T-cell (primary cell): ENCODE measurements at regions not wholly inside any gene's neighbourhood (a gene's known extent, or its start where the extent isn't known, plus 50 kb on each side); places are given as distances from the start of the nearest gene placed in this dataset.

Experiments used
- ATAC-seq, 4 experiments: fragments of 200-7000 bp in 3 of 4; fragments of 150-1000 bp in 1 of 4; cut with Tn5 transposase; replicated peaks in 1 of 4; 1 replicate in 3 of 4; 2 replicates in 1 of 4; pipeline ENCODE4 v1.10.0; 2021; ENCODE audit warnings: moderate library complexity in 3 of 4, mild to moderate bottlenecking in 2 of 4, moderate number of reproducible peaks in 1 of 4
- CTCF ChIA-PET, 2 donors: fragments of 300-600 bp; sonication (Branson Sonifier 250); formaldehyde crosslinking; loops; one replicate each; lab custom pipeline; 2022; ENCODE audit warnings: antibody characterized with exemption in 2 of 2; lab: Charles Lee
- POLR2A ChIA-PET, 2 donors: fragments of 300-600 bp; sonication (Branson Sonifier 250); formaldehyde crosslinking; loops; one replicate each; lab custom pipeline; 2022; ENCODE audit warnings: antibody characterized with exemption in 2 of 2; lab: Charles Lee
- DNase-seq, 35 experiments: peaks; one replicate each; pipeline versions ENCODE4 v3.0.0 to v3.0.0-alpha.2; 2013 to 2023
- H3K27ac ChIP-seq: one replicate; pipeline ENCODE4 v1.5.1; 2013; ENCODE audit warnings: low read length
- H3K27me3 ChIP-seq, 2 experiments: replicated peaks in 1 of 2; 1 replicate in 1 of 2; 2 replicates in 1 of 2; pipeline versions ENCODE4 v1.6.1 to v1.7.0; 2013; ENCODE audit warnings: low read length in 1 of 2, mixed read lengths in 1 of 2; ENCODE audit not compliant: control insufficient read depth in 2 of 2, insufficient read depth in 2 of 2; ENCODE audit errors: extremely low read depth in 1 of 2
- H3K36me3 ChIP-seq, 2 donors: 1 replicate in 1 of 2; 2 replicates in 1 of 2; pipeline versions ENCODE4 v1.6.1 to v1.7.0; 2013; ENCODE audit warnings: low read length in 1 of 2; ENCODE audit not compliant: control insufficient read depth in 2 of 2, insufficient read depth in 1 of 2; ENCODE audit errors: extremely low read depth in 1 of 2
- H3K4me1 ChIP-seq, 2 experiments: 1 replicate in 1 of 2; 2 replicates in 1 of 2; pipeline versions ENCODE4 v1.6.1 to v1.7.0; 2013; ENCODE audit warnings: low read length in 2 of 2, mixed read lengths in 1 of 2; ENCODE audit not compliant: insufficient read depth in 2 of 2, control insufficient read depth in 1 of 2; ENCODE audit errors: extremely low read depth in 1 of 2
- H3K4me3 ChIP-seq, 2 donors: 1 replicate in 1 of 2; 2 replicates in 1 of 2; pipeline versions ENCODE4 v1.5.1 to v1.7.0; 2013; ENCODE audit warnings: mild to moderate bottlenecking in 2 of 2, low read length in 1 of 2, moderate library complexity in 1 of 2; ENCODE audit not compliant: control insufficient read depth in 1 of 2; ENCODE audit errors: extremely low read depth in 1 of 2
- H3K9me3 ChIP-seq: 2 replicates; pipeline ENCODE4 v1.7.0; 2013
- H3K27ac Mint-ChIP-seq, 2 donors: one replicate each; pipeline ENCODE4 v1.8.0; 2020 to 2021; ENCODE audit warnings: mild to moderate bottlenecking in 2 of 2, mixed read lengths in 2 of 2
- H3K27me3 Mint-ChIP-seq, 2 donors: one replicate each; pipeline ENCODE4 v1.8.0; 2021 to 2022; ENCODE audit warnings: mixed read lengths in 2 of 2
- H3K36me3 Mint-ChIP-seq: one replicate; pipeline ENCODE4 v1.8.0; 2021; ENCODE audit warnings: mixed read lengths
- H3K4me1 Mint-ChIP-seq, 3 donors: one replicate each; pipeline ENCODE4 v1.8.0; 2020 to 2022; ENCODE audit warnings: mixed read lengths in 3 of 3, mild to moderate bottlenecking in 1 of 3
- H3K4me3 Mint-ChIP-seq, 3 donors: one replicate each; pipeline ENCODE4 v1.8.0; 2020 to 2022; ENCODE audit warnings: mild to moderate bottlenecking in 3 of 3, mixed read lengths in 3 of 3, moderate library complexity in 3 of 3
- H3K9me3 Mint-ChIP-seq, 3 donors: one replicate each; pipeline ENCODE4 v1.8.0; 2020 to 2022; ENCODE audit warnings: mixed read lengths in 3 of 3
- WGBS: methylation state at CpG from one replicate; pipeline ENCODE4 v1.1.5; 2013; ENCODE audit warnings: missing lambda C conversion rate; ENCODE audit not compliant: insufficient coverage; 5-methylcytosine and 5-hydroxymethylcytosine counted together

DNA sequence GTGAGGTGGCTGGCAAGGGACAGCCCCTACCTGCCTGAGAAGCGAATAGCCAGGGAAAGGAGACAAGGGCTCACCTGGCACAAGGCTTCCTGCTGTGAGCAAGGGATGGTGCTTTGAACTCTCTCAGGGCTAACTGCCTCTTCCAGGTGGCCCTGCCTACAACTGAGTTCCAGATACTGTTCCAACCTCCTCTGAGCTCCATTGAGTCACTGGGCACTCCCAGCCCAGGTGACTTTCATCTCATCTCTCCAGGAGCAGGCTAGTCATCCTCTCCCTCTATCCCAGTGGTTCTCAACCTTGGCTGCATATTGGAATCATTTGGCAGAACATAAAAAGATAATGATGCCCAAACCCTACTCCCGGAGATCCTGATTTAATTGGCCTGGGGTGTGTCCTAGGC is 374.0 kb upstream of the ZFP64 start:
- ATAC-seq = no peak
- CTCF ChIA-PET = no interaction called here
- H3K27ac Mint-ChIP-seq = no peak overlapping the region

DNA sequence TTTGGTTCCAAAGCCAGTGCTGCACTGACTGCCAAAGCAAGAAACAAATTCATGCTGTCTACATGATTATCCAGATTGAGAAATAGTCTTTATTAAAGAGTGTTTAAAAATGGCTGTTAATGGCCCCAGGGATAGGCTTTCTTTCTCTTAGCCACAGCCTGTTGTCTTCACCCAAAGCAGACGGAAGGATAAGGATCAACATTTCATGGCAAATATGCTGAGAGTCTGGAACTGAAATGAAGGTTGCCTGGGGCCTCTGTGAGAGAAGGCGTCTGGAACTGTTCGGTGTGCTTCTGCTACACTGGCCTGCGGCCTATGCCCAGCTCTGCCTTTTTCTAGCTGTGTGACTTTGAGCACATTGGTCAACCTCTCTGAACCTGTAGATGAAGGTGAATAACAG is 373.0 kb upstream of the ZFP64 start:
- Mint-ChIP-seq H3K36me3 (peaks cover 5% of the 10 kb centered on the region), H3K27me3 (peaks cover 0 to 4% of the 10 kb centered on the region in 2 donors), H3K27ac (no peak overlapping the region), H3K4me1 (peaks cover 0 to 9% (median 2%) of the 10 kb centered on the region in 3 donors), H3K9me3 (peaks cover 5 to 14% (median 6%) of the 10 kb centered on the region in 3 donors), H3K4me3 (no peak overlapping the region)
- ATAC-seq (no peak), DNase-seq (no peak)
- H3K4me1 ChIP-seq = no peaks in the 10 kb centered on the region
- WGBS = 90% methylated on average over 2 of the region's 4 CpGs
- H3K27me3 ChIP-seq = peaks cover 0 to 9% of the 10 kb centered on the region in 2 experiments
- H3K27ac ChIP-seq = no peak overlapping the region
- H3K4me3 ChIP-seq = no peak overlapping the region
- no peaks in the 10 kb centered on the region for H3K9me3 ChIP-seq
- no peaks in the 10 kb centered on the region for H3K36me3 ChIP-seq
- POLR2A ChIA-PET = no interaction called here
- CTCF ChIA-PET = no interaction called here

More for the DNA sequence above, 374.0 kb upstream of the ZFP64 start:
- Histone ChIP-seq H3K4me3 (no peak overlapping the region), H3K27me3 (peaks cover 0 to 4% of the 10 kb centered on the region in 2 experiments), H3K4me1 (no peaks in the 10 kb centered on the region), H3K27ac (no peak overlapping the region), H3K9me3 (no peaks in the 10 kb centered on the region), H3K36me3 (no peaks in the 10 kb centered on the region)
- no peak for DNase-seq
- POLR2A ChIA-PET = no interaction called here
- Mint-ChIP-seq H3K4me1 (peaks cover 0 to 9% (median 2%) of the 10 kb centered on the region in 3 donors), H3K36me3 (no peaks in the 10 kb centered on the region), H3K9me3 (peaks cover 0 to 7% (median 0%) of the 10 kb centered on the region in 3 donors), H3K27me3 (peaks cover 0 to 5% of the 10 kb centered on the region in 2 donors), H3K4me3 (no peak overlapping the region)
- 100% methylated on average over 1 of the region's 2 CpGs for WGBS

DNA sequence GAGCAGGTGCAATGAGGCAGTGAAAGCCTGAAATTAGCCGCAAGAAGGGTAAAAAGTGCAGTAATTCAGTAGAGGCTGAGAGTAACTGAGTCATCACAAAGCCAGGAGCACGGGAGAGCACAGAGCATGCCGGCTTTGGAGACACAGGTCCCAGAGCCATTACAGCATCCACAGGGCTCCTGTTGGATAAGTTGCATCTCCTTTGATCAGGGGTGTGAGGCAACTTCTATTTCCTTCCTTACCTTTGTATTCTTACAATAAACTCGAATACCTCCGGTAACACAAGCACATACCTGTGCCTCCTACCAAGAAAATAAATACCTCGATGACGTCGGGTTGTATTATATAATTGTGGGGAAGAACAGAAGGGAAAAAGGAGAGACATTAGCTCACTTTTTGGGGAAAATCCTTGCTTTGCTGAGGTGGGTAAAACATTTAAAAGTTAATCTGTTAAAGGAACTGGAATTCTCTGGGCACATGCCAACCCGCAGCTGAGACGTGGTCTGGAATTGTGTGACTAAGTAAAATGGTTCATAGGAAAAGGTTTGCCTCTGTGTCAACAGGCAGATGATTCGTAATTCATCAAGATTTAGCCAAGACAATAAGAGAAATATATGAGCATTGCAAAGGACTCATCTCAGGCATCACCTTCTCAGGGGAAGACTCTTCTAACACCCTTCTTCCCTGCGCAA is 360.7 kb upstream of the ZFP64 start:
- H3K27me3 ChIP-seq = no peaks in the 10 kb centered on the region
- DNase-seq = no peak
- Mint-ChIP-seq H3K27ac (no peak overlapping the region), H3K4me3 (no peak overlapping the region), H3K4me1 (no peaks in the 10 kb centered on the region), H3K36me3 (peaks cover 5% of the 10 kb centered on the region), H3K27me3 (no peaks in the 10 kb centered on the region), H3K9me3 (peaks cover 0 to 21% (median 10%) of the 10 kb centered on the region in 3 donors)
- ATAC-seq = no peak
- H3K9me3 ChIP-seq = no peaks in the 10 kb centered on the region
- CTCF ChIA-PET = no interaction called here
- H3K36me3 ChIP-seq = no peaks in the 10 kb centered on the region
- H3K4me3 ChIP-seq = no peak overlapping the region
- no peak overlapping the region for H3K27ac ChIP-seq
- POLR2A ChIA-PET = no interaction called here
- H3K4me1 ChIP-seq = no peaks in the 10 kb centered on the region
- 60% methylated on average over 4 of the region's 12 CpGs for WGBS

DNA sequence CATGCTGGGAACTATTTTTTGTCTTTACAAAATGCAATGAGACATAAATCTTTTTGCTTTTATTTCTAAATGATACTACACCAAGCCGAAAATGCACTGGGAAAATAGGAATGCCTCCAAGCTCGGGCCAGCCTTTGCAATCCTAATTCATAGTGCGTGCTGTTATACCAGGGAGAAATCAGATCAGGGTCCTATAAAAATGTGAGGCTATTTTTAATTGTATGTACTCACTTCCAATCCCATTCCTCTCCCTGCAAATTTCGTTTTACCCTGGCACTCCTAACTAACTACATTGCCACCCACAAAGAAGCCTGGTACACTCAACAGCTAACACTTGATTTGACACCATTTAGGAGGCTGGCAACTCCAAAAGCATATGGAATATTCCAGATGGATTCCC is 350.6 kb upstream of the ZFP64 start:
- Mint-ChIP-seq H3K9me3 (peaks cover 0 to 10% (median 0%) of the 10 kb centered on the region in 3 donors), H3K4me3 (no peak overlapping the region), H3K36me3 (no peaks in the 10 kb centered on the region), H3K4me1 (peaks cover 0 to 3% (median 2%) of the 10 kb centered on the region in 3 donors), H3K27ac (no peak overlapping the region), H3K27me3 (no peaks in the 10 kb centered on the region)
- ATAC-seq (no peak), DNase-seq (no peak)
- CTCF ChIA-PET = interaction anchor here in 1 of 2 donors (0.6 kb wide), 1 partner anchor 678 kb away, joined by 3 read pairs; no protein-coding TSS in a partner anchor
- Histone ChIP-seq H3K4me3 (no peak overlapping the region), H3K27ac (no peak overlapping the region), H3K27me3 (peaks cover 0 to 3% of the 10 kb centered on the region in 2 experiments), H3K9me3 (no peaks in the 10 kb centered on the region), H3K36me3 (no peaks in the 10 kb centered on the region), H3K4me1 (no peaks in the 10 kb centered on the region)
- POLR2A ChIA-PET = no interaction called here
- WGBS = no CpG with 5 or more reads among the region's 4 CpGs

DNA sequence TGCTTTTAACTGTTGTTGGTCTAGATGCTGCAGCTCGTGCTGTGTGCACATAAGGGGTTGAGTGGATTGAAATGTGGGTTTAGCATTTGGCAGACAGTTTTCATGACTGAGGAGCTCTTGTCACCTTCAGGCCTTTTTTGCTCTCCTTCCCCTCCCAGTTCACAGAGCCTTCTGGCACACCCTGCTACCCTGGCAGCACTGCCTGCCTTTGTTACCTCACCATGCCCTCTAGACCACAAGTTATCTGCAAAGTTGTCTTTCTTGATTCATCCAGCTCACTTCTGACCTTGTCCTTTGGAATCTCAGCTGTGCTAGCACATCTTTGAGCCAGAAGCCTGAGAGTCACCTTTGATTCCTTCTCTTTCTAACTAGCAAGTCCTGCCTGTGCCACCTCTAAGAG is 348.9 kb upstream of the ZFP64 start:
- CTCF ChIA-PET = no interaction called here
- no CpG with 5 or more reads among the region's 1 CpG for WGBS
- no peak overlapping the region for H3K4me3 Mint-ChIP-seq

DNA sequence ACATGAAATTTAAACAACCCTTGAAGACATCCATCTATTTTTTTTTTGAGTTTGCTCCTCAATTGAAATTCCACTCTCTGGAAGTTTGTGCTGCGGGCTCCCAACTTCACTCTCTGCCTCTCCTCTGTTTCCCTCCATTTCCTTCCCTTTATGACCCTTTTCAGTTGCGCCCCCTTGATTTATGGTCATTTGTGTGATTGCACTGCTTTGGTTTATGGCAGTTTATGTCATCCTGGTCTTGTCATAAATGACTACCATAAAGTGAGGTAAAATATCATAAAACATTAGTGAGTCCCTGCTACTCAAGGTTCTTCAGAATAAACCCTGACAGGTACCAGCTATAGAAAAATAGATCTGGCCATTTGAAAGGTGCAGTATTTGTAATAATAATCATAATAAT is 348.3 kb upstream of the ZFP64 start:
- no peak overlapping the region for H3K4me3 Mint-ChIP-seq
- no peak overlapping the region for H3K4me3 ChIP-seq
- H3K27me3 Mint-ChIP-seq = no peaks in the 10 kb centered on the region
- no peak overlapping the region for H3K27ac Mint-ChIP-seq
- ATAC-seq (no peak), DNase-seq (peak in 1 of 35 experiments; percentile 7)
- peaks cover 0 to 6% of the 10 kb centered on the region in 2 experiments for H3K27me3 ChIP-seq
- H3K36me3 Mint-ChIP-seq = no peaks in the 10 kb centered on the region
- CTCF ChIA-PET = no interaction called here
- no peak overlapping the region for H3K27ac ChIP-seq
- no peaks in the 10 kb centered on the region for H3K9me3 ChIP-seq
- no peaks in the 10 kb centered on the region for H3K4me1 ChIP-seq
- H3K9me3 Mint-ChIP-seq = peaks cover 0 to 4% (median 0%) of the 10 kb centered on the region in 3 donors
- peaks cover 0 to 3% (median 2%) of the 10 kb centered on the region in 3 donors for H3K4me1 Mint-ChIP-seq
- no peaks in the 10 kb centered on the region for H3K36me3 ChIP-seq
- WGBS = no CpG with 5 or more reads among the region's 2 CpGs
- POLR2A ChIA-PET = no interaction called here

More for the DNA sequence above, 348.9 kb upstream of the ZFP64 start:
- no peak overlapping the region for H3K27ac ChIP-seq
- no peaks in the 10 kb centered on the region for H3K4me1 ChIP-seq
- Mint-ChIP-seq H3K27ac (no peak overlapping the region), H3K4me1 (peaks cover 0 to 3% (median 2%) of the 10 kb centered on the region in 3 donors), H3K27me3 (no peaks in the 10 kb centered on the region), H3K9me3 (peaks cover 0 to 4% (median 0%) of the 10 kb centered on the region in 3 donors), H3K36me3 (no peaks in the 10 kb centered on the region)
- H3K27me3 ChIP-seq = peaks cover 0 to 6% of the 10 kb centered on the region in 2 experiments
- no peaks in the 10 kb centered on the region for H3K9me3 ChIP-seq
- POLR2A ChIA-PET = no interaction called here
- ATAC-seq (no peak), DNase-seq (no peak)
- H3K36me3 ChIP-seq = no peaks in the 10 kb centered on the region
- no peak overlapping the region for H3K4me3 ChIP-seq
